ENCODE measurements at regions not wholly inside any gene's neighbourhood (a gene's known extent, or its start where the extent isn't known, plus 50 kb on each side); places are given as distances from the start of the nearest gene placed in this dataset.

GRCh38 chr9:106228861-106229260 is 534.5 kb downstream of the TMEM38B start:
- H3K4ac ChIP-seq (replicated peaks; ENCODE audit: insufficient read length, low read depth, low read length), result no peak overlapping the region
- H3K9ac ChIP-seq (replicated peaks in 1 of 4; ENCODE audit: extremely low read depth in 1 of 4, low read depth in 3 of 4, low read length in 3 of 4), result no peak overlapping the region
- H3K23me2 ChIP-seq (ENCODE audit: low read depth, low read length), result no peaks in the 10 kb centered on the region; the same call in 1 of the 2 replicates
- no peak overlapping the region for H2BK120ac ChIP-seq (replicated peaks; ENCODE audit: low read depth, low read length)
- FAIRE-seq, result no peak
- no peak overlapping the region for H2BK12ac ChIP-seq (ENCODE audit: low read depth, low read length)
- no peaks in the 10 kb centered on the region for H3K27me3 ChIP-seq (replicated peaks in 1 of 4; ENCODE audit: control insufficient read depth in 3 of 4, extremely low read depth in 1 of 4, insufficient read depth in 3 of 4, low read length in 3 of 4)
- H3K4me3 ChIP-seq (ENCODE audit: extremely low read depth in 1 of 4, insufficient read depth in 2 of 4, low read depth in 3 of 4, low read length in 4 of 4), result no peak overlapping the region
- ChIA-PET CTCF (ENCODE audit: partially characterized antibody) (interaction anchor here (0.6 to 1.5 kb wide), 4 partner anchors 68 to 944 kb away, joined by 3 to 4 read pairs (median 3); no protein-coding TSS in a partner anchor), POLR2A (ENCODE audit: partially characterized antibody) (no interaction called here)
- DNase-seq (ENCODE audit: low read depth in 1 of 2, low spot score in 2 of 2), result no peak
- WGBS, 2 experiments (ENCODE audit: extremely low coverage in 1 of 2, insufficient coverage in 1 of 2, insufficient read length in 1 of 2, insufficient replicate concordance in 2 of 2, low coverage in 1 of 2, low lambda C conversion rate in 2 of 2, missing lambda C conversion rate in 1 of 2), result 90% methylated on average over 3 of the region's 3 CpGs; no CpG with 5 or more reads in 1 of the 2 experiments
- no peak overlapping the region for H2BK20ac ChIP-seq (ENCODE audit: low read length)
- no peak overlapping the region for H3K56ac ChIP-seq (replicated peaks; ENCODE audit: insufficient read length, low read depth, low read length)
- H4K20me1 ChIP-seq (replicated peaks in 1 of 2; ENCODE audit: control insufficient read depth in 1 of 2, insufficient read depth in 2 of 2, low read length in 2 of 2), result no peaks in the 10 kb centered on the region
- no peaks in the 10 kb centered on the region for H3K4me1 ChIP-seq (replicated peaks in 1 of 4; ENCODE audit: control insufficient read depth in 3 of 4, insufficient read depth in 4 of 4, low read length in 3 of 4)
- H4K8ac ChIP-seq (ENCODE audit: extremely low read depth, insufficient read depth, low read length), result no peak overlapping the region
- H3K18ac ChIP-seq (ENCODE audit: extremely low read depth, low read length), result no peak overlapping the region
- H3K4me2 ChIP-seq (ENCODE audit: insufficient read depth in 1 of 2, low read depth in 2 of 2, low read length in 2 of 2), result no peak overlapping the region
- no peak overlapping the region for H2AK5ac ChIP-seq (ENCODE audit: low read depth, low read length)
- no peak overlapping the region for H2BK5ac ChIP-seq (ENCODE audit: low read depth, low read length)
- H2AFZ ChIP-seq (ENCODE audit: low read length), result no peak overlapping the region
- H3K27ac ChIP-seq (ENCODE audit: low read depth, low read length), result no peak overlapping the region
- no peak overlapping the region for H4K5ac ChIP-seq (ENCODE audit: insufficient read length, low read depth, low read length)
- H3K79me1 ChIP-seq (ENCODE audit: low read depth, low read length), result no peaks in the 10 kb centered on the region
- H3K9me3 ChIP-seq (ENCODE audit: insufficient read depth in 2 of 2, low read depth in 1 of 2, low read length in 1 of 2), result no peaks in the 10 kb centered on the region
- no peak overlapping the region for H3K23ac ChIP-seq (ENCODE audit: insufficient read length)
- no peaks in the 10 kb centered on the region for H3K79me2 ChIP-seq (ENCODE audit: control insufficient read depth in 1 of 2, insufficient read depth in 2 of 2, low read length in 2 of 2)
- no peaks in the 10 kb centered on the region for H3K36me3 ChIP-seq (ENCODE audit: control insufficient read depth in 2 of 4, insufficient read depth in 4 of 4, low read length in 3 of 4)
- no peak overlapping the region for H3K14ac ChIP-seq (ENCODE audit: insufficient read length)
- no peak overlapping the region for H2BK15ac ChIP-seq (ENCODE audit: low read length)
- no peak overlapping the region for H4K91ac ChIP-seq (replicated peaks; ENCODE audit: insufficient read length, low read length)
- TF ChIP-seq MAX (IDR thresholded peaks at IDR 0.05) (no peak), TBP (IDR thresholded peaks at IDR 0.05; ENCODE audit: low read depth, low read length) (no peak), ZNF274 (IDR thresholded peaks at IDR 0.05; ENCODE audit: borderline replicate concordance, extremely low read depth, low read length) (no peak), SAP30 (IDR thresholded peaks at IDR 0.05; ENCODE audit: insufficient read depth, insufficient replicate concordance, low read length) (no peak), KDM5A (IDR thresholded peaks at IDR 0.05; ENCODE audit: low read length) (no peak), CEBPB (IDR thresholded peaks at IDR 0.05; ENCODE audit: low read depth, low read length) (no peak), E2F6 (IDR thresholded peaks at IDR 0.05) (no peak), HDAC2 (IDR thresholded peaks at IDR 0.05; ENCODE audit: borderline replicate concordance in 1 of 2, low read depth in 2 of 2, low read length in 2 of 2) (no peak), TAF1 (IDR thresholded peaks at IDR 0.05; ENCODE audit: low read depth, low read length) (no peak), ASH2L (IDR thresholded peaks at IDR 0.05; ENCODE audit: low read length) (no peak), JUND (IDR thresholded peaks at IDR 0.05; ENCODE audit: low read length) (no peak), TCF12 (IDR thresholded peaks at IDR 0.05; ENCODE audit: low read depth, low read length) (no peak), RAD21 (IDR thresholded peaks at IDR 0.05 in 1 of 2, conservative IDR thresholded peaks at IDR 0.05 in 1 of 2; ENCODE audit: low read depth in 2 of 2, low read length in 2 of 2) (no peak), EP300 (IDR thresholded peaks at IDR 0.05; ENCODE audit: borderline replicate concordance in 1 of 2, low read depth in 2 of 2, low read length in 2 of 2) (no peak)

Data from H1 (cell line).